OCI-LY7 (cell line): ENCODE measurements at regions not wholly inside any gene's neighbourhood (a gene's known extent, or its start where the extent isn't known, plus 50 kb on each side); places are given as distances from the start of the nearest gene placed in this dataset.

Source experiments
- BruUV-seq: library from RNA; stranded (reverse); fragments of 400-500 nt; replicated peaks from 2 replicates; lab custom pipeline; 2021; lab: Mats Ljungman, UMichigan
- CTCF ChIA-PET: fragments of 300-600 bp; sonication (Branson Sonifier 250); formaldehyde crosslinking; loops from one replicate; lab custom pipeline; 2022; ENCODE audit warnings: antibody characterized with exemption; ENCODE audit not compliant: unreplicated experiment; lab: Charles Lee
- POLR2A ChIA-PET: fragments of 300-600 bp; sonication (Branson Sonifier 250); formaldehyde crosslinking; loops from one replicate; lab custom pipeline; 2022; ENCODE audit warnings: antibody characterized with exemption; lab: Charles Lee
- DNase-seq: peaks from one replicate; pipeline ENCODE4 v3.0.0-alpha.2; 2015; ENCODE audit warnings: low spot score
- H2AFZ ChIP-seq: fragments of 200-600 bp; sonication (generic), shearing (Covaris generic); 2 replicates; pipeline ENCODE4 v1.6.1; 2014; ENCODE audit warnings: mild to moderate bottlenecking, antibody characterized with exemption, low read length, moderate library complexity
- H3K27ac ChIP-seq: fragments of 200-600 bp; sonication (generic); 2 replicates; pipeline ENCODE4 v1.5.1; 2014; ENCODE audit warnings: mixed run types, low read depth, mild to moderate bottlenecking, moderate library complexity, low read length, inconsistent platforms; ENCODE audit not compliant: poor library complexity, severe bottlenecking
- H3K36me3 ChIP-seq: fragments of 200-600 bp; sonication (generic); 2 replicates; pipeline ENCODE4 v1.6.1; 2014; ENCODE audit warnings: mild to moderate bottlenecking, antibody characterized with exemption, low read length, moderate library complexity, mixed read lengths; ENCODE audit not compliant: insufficient read depth
- H3K4me1 ChIP-seq: fragments of 200-600 bp; sonication (generic); 2 replicates; pipeline ENCODE4 v1.5.1; 2014; ENCODE audit warnings: mild to moderate bottlenecking, low read length; ENCODE audit not compliant: insufficient read depth, poor library complexity, severe bottlenecking
- H3K4me2 ChIP-seq: fragments of 200-600 bp; sonication (generic); 2 replicates; pipeline ENCODE4 v1.6.1; 2014; ENCODE audit warnings: mild to moderate bottlenecking, low read length
- H3K4me3 ChIP-seq: fragments of 200-600 bp; sonication (generic); 2 replicates; pipeline ENCODE4 v1.5.1; 2014; ENCODE audit warnings: mild to moderate bottlenecking, low read depth, low read length; ENCODE audit not compliant: poor library complexity, severe bottlenecking
- H3K79me2 ChIP-seq: fragments of 200-600 bp; sonication (generic); 2 replicates; pipeline ENCODE4 v1.6.1; 2016; ENCODE audit warnings: low read depth, mild to moderate bottlenecking, low read length, moderate library complexity, mixed read lengths; ENCODE audit not compliant: insufficient read depth
- H3K9me2 ChIP-seq: fragments of 200-600 bp; sonication (generic); 2 replicates; pipeline ENCODE4 v1.6.1; 2016; ENCODE audit warnings: mild to moderate bottlenecking, low read length, mixed read lengths; ENCODE audit not compliant: insufficient read depth
- H3K9me3 ChIP-seq: fragments of 200-600 bp; sonication (generic); 2 replicates; pipeline ENCODE4 v1.6.1; 2014; ENCODE audit warnings: mild to moderate bottlenecking, mixed run types, low read length, mixed read lengths
- H4K20me1 ChIP-seq: fragments of 200-600 bp; sonication (generic); 2 replicates; pipeline ENCODE4 v1.6.1; 2014; ENCODE audit warnings: mild to moderate bottlenecking, antibody characterized with exemption, low read length, moderate library complexity, mixed read lengths; ENCODE audit not compliant: insufficient read depth
- CTCF ChIP-seq: fragments of 200-600 bp; sonication (generic); conservative IDR thresholded peaks from 2 replicates; pipeline ENCODE4 v1.5.1; 2014; ENCODE audit warnings: mild to moderate bottlenecking, antibody characterized with exemption, low read length, moderate library complexity, mixed read lengths
- EZH2phosphoT487 ChIP-seq: fragments of 200-600 bp; sonication (generic); IDR thresholded peaks from 2 replicates; pipeline ENCODE4 v1.6.1; 2018; ENCODE audit warnings: low read depth, borderline replicate concordance, mild to moderate bottlenecking, mixed run types, antibody characterized with exemption, low read length, moderate library complexity, mixed read lengths
- intact Hi-C: fragments of 100-400 bp; cut with micrococcal nuclease; formaldehyde crosslinking; loops from one replicate; pipeline ENCODE4 v1.10.0; 2022; ENCODE audit not compliant: unreplicated experiment

- POLR2A ChIA-PET, result no interaction called here
- H2AFZ ChIP-seq, result no peak overlapping the region
- no peak for TF ChIP-seq EZH2phosphoT487
- TF ChIP-seq CTCF, result no peak
These were observed 191.3 kb downstream of the CDH7 start for GRCh38 chr18:65942104-65942503.

GRCh38 chr18:65941482-65941881 lies 190.7 kb downstream of the CDH7 start:
- Histone ChIP-seq H3K4me2 (no peak overlapping the region), H4K20me1 (no peaks in the 10 kb centered on the region), H2AFZ (no peak overlapping the region), H3K9me2 (no peaks in the 10 kb centered on the region), H3K4me1 (no peaks in the 10 kb centered on the region), H3K79me2 (no peaks in the 10 kb centered on the region), H3K4me3 (no peak overlapping the region), H3K36me3 (no peaks in the 10 kb centered on the region), H3K27ac (no peak overlapping the region), H3K9me3 (no peaks in the 10 kb centered on the region)
- intact Hi-C loops, result no loop called here
- no peak for TF ChIP-seq EZH2phosphoT487
- CTCF ChIA-PET, result no interaction called here
- no peak for DNase-seq
- POLR2A ChIA-PET, result no interaction called here
- BruUV-seq, result no TSS peak

More at GRCh38 chr18:65942104-65942503, 191.3 kb downstream of the CDH7 start:
- Histone ChIP-seq H3K4me1 (no peaks in the 10 kb centered on the region), H3K79me2 (no peaks in the 10 kb centered on the region), H3K9me3 (no peaks in the 10 kb centered on the region), H3K4me3 (no peak overlapping the region), H3K9me2 (no peaks in the 10 kb centered on the region), H3K36me3 (no peaks in the 10 kb centered on the region), H3K27ac (no peak overlapping the region), H3K4me2 (no peak overlapping the region), H4K20me1 (no peaks in the 10 kb centered on the region)
- intact Hi-C loops, result no loop called here
- BruUV-seq, result no TSS peak
- CTCF ChIA-PET, result no interaction called here
- no peak for DNase-seq
